GM13977 (cell line): ENCODE measurements at regions not wholly inside any gene's neighbourhood (a gene's known extent, or its start where the extent isn't known, plus 50 kb on each side); places are given as distances from the start of the nearest gene placed in this dataset.

Experiments
- DNase-seq: peaks from one replicate; pipeline ENCODE4 v3.0.0; 2012; ENCODE audit warnings: low spot score
- in situ Hi-C: fragments of 300-500 bp; cut with MboI; formaldehyde crosslinking; loops from one replicate; pipeline ENCODE4 v1.12.0; 2022; ENCODE audit warnings: low sequenced_read_pairs, low pct_unique_long_range_greater_than_20kb, mixed read lengths, inconsistent platforms; ENCODE audit not compliant: unreplicated experiment
- TF ChIP-seq, protein P1 (sequence below): IDR thresholded peaks from 2 replicates; pipeline ENCODE4 v1.5.1; 2012; ENCODE audit warnings: mild to moderate bottlenecking, control low read depth; ENCODE audit not compliant: insufficient read depth; ENCODE audit errors: extremely low read depth, missing control alignments

DNA sequence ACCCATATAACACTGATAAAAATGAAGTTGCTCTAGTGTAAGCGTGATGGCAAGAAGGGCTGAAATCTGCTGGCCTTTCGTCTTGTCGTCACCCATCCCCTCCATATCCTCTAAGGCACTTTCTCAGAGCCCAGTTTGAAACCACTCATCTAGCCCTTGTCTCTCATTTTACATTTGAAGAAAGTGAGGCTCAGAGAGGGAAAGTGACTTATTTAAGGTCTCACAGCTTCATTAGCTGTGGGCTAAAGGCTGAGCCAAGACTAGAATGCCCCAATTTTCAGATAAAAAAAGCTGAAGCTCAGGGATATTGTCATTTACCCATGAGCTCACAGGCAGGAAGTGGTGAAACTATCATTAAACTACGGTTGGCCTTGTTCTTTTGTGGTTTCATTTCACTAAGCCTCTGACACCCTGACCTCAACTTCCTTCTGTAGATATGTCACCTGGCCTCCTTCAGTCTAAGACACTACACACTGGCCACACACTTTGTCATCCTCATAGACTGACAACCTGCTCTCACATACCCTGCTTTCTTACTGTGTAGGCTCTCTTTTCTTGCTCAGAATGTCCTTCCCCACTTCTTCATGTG, 176.7 kb upstream of the DMAC1 start:
- TF ChIP-seq, protein P1, sequence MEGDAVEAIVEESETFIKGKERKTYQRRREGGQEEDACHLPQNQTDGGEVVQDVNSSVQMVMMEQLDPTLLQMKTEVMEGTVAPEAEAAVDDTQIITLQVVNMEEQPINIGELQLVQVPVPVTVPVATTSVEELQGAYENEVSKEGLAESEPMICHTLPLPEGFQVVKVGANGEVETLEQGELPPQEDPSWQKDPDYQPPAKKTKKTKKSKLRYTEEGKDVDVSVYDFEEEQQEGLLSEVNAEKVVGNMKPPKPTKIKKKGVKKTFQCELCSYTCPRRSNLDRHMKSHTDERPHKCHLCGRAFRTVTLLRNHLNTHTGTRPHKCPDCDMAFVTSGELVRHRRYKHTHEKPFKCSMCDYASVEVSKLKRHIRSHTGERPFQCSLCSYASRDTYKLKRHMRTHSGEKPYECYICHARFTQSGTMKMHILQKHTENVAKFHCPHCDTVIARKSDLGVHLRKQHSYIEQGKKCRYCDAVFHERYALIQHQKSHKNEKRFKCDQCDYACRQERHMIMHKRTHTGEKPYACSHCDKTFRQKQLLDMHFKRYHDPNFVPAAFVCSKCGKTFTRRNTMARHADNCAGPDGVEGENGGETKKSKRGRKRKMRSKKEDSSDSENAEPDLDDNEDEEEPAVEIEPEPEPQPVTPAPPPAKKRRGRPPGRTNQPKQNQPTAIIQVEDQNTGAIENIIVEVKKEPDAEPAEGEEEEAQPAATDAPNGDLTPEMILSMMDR, result no peak
- in situ Hi-C loops, result no loop called here
- DNase-seq, result peak; percentile 42

DNA sequence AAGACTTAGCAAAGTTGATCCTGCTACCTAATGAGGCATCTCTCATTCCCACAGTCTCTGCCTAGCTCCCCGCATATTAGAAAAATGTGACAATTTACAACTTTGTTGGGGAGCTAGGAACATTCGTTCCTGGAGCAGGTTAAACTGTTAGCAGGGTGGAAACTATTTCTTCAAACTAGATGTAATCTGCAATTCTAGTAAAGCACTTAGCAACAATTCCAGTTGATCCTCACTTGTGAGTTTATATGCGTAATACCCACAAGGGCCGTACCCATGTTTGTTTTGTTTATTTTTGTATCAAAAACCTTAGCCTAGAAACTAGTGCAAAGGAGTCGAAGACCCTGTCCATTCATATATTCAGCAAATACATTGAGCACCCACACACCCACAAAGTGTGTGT, 175.8 kb upstream of the DMAC1 start:
- in situ Hi-C loops, result no loop called here
- TF ChIP-seq, protein P1, result no peak
- DNase-seq, result no peak

DNA sequence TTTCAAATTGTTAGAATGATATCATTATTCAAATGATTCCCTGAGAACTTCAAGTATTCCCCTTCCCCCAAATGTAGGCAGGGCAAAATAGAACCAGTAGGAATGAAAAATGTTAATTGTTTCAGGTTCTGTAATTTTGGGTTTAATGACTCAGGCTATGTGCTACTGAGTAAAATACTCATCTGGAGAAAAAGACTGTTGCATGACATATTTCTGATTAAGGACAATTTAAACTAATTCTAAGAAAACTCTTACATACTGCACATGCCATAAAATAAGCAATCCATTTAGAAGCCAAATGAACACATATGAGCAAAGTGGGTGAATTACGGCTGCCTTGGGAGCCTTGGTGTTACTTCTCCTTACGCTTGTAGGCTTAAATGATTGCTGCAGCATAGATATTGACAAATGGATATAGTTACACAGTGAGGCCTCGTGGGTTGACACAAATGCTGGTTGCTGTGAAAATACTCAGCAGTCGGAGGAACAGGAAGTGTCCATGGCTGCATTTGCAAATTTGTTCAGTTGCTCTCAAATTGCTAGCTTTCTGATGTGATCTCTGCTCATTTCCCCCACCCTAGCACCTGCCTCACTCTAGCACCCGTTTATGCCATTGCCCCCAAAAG, 174.9 kb upstream of the DMAC1 start:
- DNase-seq, result no peak
- in situ Hi-C loops, result no loop called here
- TF ChIP-seq, protein P1, result no peak

DNA sequence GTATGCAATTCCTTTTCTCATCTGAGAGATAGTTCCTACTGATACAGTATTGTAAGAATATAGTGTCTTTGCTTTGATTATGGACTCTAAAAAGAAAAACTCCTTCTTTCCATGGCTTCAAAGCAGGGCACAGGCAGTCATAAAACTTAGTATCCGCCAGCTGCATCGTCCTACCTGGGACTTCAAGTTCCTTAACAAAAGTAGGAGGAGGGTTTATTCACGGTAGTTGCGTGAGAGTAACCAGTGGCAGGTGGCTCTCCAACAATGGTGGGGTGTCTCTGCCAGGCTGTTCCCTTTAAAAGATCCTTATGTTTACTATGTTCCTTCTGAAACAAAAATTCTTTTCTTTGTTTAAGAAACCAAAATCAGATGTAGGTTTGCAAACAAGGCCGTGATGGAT, 173.5 kb upstream of the DMAC1 start:
- DNase-seq, result no peak
- in situ Hi-C loops, result no loop called here
- TF ChIP-seq, protein P1, result no peak

DNA sequence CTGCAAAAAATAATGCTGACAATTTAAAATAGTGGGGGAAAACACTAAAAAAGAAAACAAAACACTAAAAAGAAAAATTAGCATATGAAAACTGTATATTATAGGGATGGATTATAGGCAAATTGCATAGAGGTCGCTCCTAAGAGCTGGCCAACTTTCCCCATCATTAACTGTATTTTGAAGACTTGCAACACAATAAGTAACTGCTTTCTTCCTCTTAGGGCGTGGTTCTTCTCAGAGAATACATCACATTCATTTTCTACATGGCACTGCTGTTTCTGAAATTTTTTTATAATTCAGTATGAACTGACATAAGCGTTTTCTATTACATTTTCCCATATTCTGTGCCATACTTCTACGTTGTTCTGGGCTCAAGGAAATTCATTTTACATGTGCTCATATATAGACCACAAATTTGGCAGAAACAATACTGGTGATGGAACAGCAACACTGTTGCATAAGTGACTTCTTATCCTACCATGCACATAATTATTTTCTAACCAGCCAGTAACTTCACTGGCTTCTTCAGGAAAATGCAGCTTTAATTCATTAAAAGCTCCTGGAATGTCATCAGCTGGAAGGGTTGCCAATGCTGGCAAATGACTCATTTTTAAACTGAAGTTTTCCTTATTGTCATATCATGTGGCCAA, 171.2 kb upstream of the DMAC1 start:
- in situ Hi-C loops, result no loop called here
- DNase-seq, result no peak
- TF ChIP-seq, protein P1, result no peak

DNA sequence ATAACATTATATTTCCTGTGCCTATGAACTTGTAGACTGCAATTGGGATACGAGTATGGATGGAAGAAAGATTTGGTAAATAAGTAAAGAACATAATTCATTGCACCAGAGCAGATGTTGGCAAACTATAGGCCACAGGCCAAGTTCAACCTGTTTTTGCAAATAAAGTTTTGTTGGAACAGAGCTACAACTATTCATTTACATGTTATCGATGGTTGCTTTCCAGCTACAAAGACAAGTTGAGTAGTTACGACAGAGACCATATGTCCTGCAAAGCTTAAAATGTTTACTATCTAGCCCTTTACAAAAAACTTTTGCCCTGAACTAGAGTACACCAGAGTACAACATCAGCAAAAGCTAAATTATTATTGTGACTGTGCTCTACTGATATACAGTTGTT, 169.1 kb upstream of the DMAC1 start:
- in situ Hi-C loops, result no loop called here
- TF ChIP-seq, protein P1, result no peak
- DNase-seq, result no peak
